Lower lobe of right lung (tissue), 2 donors: ENCODE measurements at regions not wholly inside any gene's neighbourhood (a gene's known extent, or its start where the extent isn't known, plus 50 kb on each side); places are given as distances from the start of the nearest gene placed in this dataset.

Source experiments
- ATAC-seq, 2 donors: fragments of 200-7000 bp; cut with Tn5 transposase; one replicate each; pipeline ENCODE4 v1.9.1; 2020 to 2022; ENCODE audit warnings: mild to moderate bottlenecking in 2 of 2, moderate library complexity in 2 of 2
- DNase-seq: peaks from one replicate; pipeline ENCODE4 v3.0.0-alpha.2; 2020
- H3K27ac ChIP-seq: fragments of 200-600 bp; one replicate; pipeline ENCODE4 v1.8.0; 2022
- H3K27me3 ChIP-seq: fragments of 200-600 bp; one replicate; pipeline ENCODE4 v1.8.0; 2022; ENCODE audit warnings: low read depth
- H3K36me3 ChIP-seq: fragments of 200-600 bp; one replicate; pipeline ENCODE4 v1.8.0; 2022; ENCODE audit warnings: mild to moderate bottlenecking
- H3K4me1 ChIP-seq: fragments of 200-600 bp; one replicate; pipeline ENCODE4 v1.8.0; 2022
- H3K4me3 ChIP-seq: fragments of 200-600 bp; one replicate; pipeline ENCODE4 v1.8.0; 2022; ENCODE audit warnings: mild to moderate bottlenecking
- H3K9me3 ChIP-seq: fragments of 200-600 bp; one replicate; pipeline ENCODE4 v1.8.0; 2022
- CTCF ChIP-seq: fragments of 200-600 bp; IDR thresholded peaks from one replicate; pipeline ENCODE4 v1.8.0; 2022; ENCODE audit warnings: antibody characterized with exemption, mild to moderate bottlenecking
- intact Hi-C: fragments of 100-400 bp; cut with DNase I; formaldehyde crosslinking; loops from one replicate; pipeline ENCODE4 v1.11.0; 2022
- donor health status: DM: no; HTN: yes; CAD: no; lungs with severe emphysema.

- Histone ChIP-seq H3K4me1 (no peaks in the 10 kb centered on the region), H3K4me3 (no peak overlapping the region), H3K9me3 (no peaks in the 10 kb centered on the region), H3K36me3 (no peaks in the 10 kb centered on the region), H3K27ac (no peak overlapping the region), H3K27me3 (no peaks in the 10 kb centered on the region)
- no peak for TF ChIP-seq CTCF
- intact Hi-C loops: no loop called here
- DNase-seq: no peak
- no peak for ATAC-seq
These were observed 72.7 kb upstream of the NUPR2 start for GRCh38 chr7:56188823-56189346.

- intact Hi-C loops: no loop called here
- H3K36me3 ChIP-seq: no peaks in the 10 kb centered on the region
- H3K9me3 ChIP-seq: no peaks in the 10 kb centered on the region
- no peaks in the 10 kb centered on the region for H3K4me1 ChIP-seq
- no peaks in the 10 kb centered on the region for H3K27me3 ChIP-seq
- H3K27ac ChIP-seq: no peak overlapping the region
- ATAC-seq (no peak), DNase-seq (no peak)
- no peak for TF ChIP-seq CTCF
- H3K4me3 ChIP-seq: no peak overlapping the region
These were observed 72.2 kb upstream of the NUPR2 start for GRCh38 chr7:56188376-56188775.

- Histone ChIP-seq H3K27ac (no peak overlapping the region), H3K4me3 (no peak overlapping the region), H3K27me3 (no peaks in the 10 kb centered on the region), H3K36me3 (no peaks in the 10 kb centered on the region), H3K9me3 (no peaks in the 10 kb centered on the region), H3K4me1 (no peaks in the 10 kb centered on the region)
- TF ChIP-seq CTCF: no peak
- DNase-seq (no peak), ATAC-seq (no peak)
- intact Hi-C loops: no loop called here
These were observed 64.8 kb upstream of the NUPR2 start for GRCh38 chr7:56181010-56181409.

GRCh38 chr7:56175771-56176170 is 59.6 kb upstream of the NUPR2 start:
- intact Hi-C loops: no loop called here
- no peak for TF ChIP-seq CTCF
- Histone ChIP-seq H3K27me3 (peaks cover 17% of the 10 kb centered on the region), H3K4me1 (no peaks in the 10 kb centered on the region), H3K9me3 (no peaks in the 10 kb centered on the region), H3K4me3 (peak overlapping the region; percentile 49), H3K27ac (no peak overlapping the region), H3K36me3 (no peaks in the 10 kb centered on the region)
- ATAC-seq (no peak), DNase-seq (no peak)

GRCh38 chr7:56174875-56175760 is 58.9 kb upstream of the NUPR2 start:
- peak; percentile 55 to 56 for ATAC-seq
- Histone ChIP-seq H3K4me3 (peak overlapping the region; percentile 49), H3K4me1 (no peaks in the 10 kb centered on the region), H3K27ac (no peak overlapping the region), H3K27me3 (peaks cover 17% of the 10 kb centered on the region), H3K9me3 (no peaks in the 10 kb centered on the region), H3K36me3 (no peaks in the 10 kb centered on the region)
- no peak for TF ChIP-seq CTCF
- intact Hi-C loops: no loop called here
- DNase-seq: no peak
